ENCODE measurements at regions not wholly inside any gene's neighbourhood (a gene's known extent, or its start where the extent isn't known, plus 50 kb on each side); places are given as distances from the start of the nearest gene placed in this dataset.
"Not testable (repeated sequence)": the region's sequence is repeated elsewhere in the genome, so short reads cannot be mapped to it uniquely, and the experiment has no call there.

DNA sequence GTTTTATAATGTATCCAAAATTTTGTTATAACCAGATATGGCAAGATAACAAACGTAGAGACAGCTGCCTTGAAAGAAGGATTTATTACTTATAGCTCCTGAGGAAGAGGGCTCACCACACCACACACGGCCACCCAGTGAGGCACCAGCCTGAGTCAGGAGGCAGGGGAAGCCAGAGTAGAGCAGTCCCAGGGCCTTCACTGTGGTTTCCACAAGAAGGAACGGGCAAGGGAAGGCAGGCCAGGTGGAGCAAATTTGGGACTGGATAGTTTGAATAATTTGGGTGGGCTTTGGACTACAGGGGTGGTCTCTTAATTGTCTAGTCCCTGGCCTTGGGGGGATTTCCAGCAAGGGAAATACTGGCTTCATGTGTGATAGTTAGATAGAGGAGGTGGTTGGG, 72.5 kb downstream of the RRAGC start:
- no peak for DNase-seq

DNA sequence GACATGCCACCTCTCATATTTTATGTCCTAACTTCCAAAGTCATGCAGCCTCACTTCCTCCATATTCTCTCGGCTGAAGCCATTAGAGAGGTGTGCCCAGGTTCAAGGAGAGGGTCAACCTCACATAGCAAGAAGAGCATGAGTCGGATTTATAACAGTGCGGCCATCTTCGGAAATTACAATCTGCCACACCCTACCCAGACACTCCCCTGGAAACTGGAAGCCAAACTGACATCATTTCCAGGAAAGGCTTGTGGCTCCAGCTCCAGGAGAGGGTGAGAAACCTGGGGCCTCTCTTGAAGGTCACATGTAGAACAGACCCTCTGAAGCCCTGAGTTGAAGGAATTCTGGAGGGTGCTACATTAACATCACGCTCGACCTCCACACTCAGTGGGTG, 73.5 kb downstream of the RRAGC start:
- DNase-seq, result no peak

DNA sequence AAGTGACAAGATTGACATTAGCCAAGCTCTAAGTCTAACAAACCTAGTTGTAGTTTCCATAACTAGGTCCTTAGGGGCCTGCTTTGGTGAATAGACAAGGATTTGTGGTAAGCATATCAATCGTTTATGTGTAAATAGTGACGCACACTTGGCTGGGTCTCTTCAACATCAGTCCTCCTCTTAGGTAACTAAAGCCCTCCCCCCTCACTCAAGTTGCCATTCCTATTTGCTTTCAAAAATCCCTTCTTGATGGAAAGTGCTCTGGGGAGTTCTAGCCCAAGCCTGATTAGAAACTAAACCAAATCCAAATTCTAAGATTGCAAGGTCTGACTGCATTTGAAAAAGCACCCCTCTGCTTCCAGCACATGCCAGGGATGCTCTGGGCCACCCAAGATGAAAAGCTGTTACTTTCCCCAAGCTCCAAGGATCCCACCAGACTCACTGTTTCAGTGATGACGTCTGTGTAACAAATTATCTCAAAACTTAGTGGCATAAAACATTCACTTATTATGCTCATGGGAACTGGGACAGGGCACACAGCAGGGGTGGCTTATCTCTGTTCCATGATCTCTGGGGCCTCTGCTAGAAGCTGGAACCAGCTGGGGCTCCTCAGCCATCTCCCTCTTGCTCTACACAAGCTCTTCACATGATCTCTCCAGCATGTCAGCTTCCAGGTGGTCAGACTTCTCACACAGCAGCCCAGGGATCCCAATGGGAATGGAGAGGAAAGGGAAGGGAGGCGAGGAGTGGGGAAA, 74.1 kb downstream of the RRAGC start:
- no peak for DNase-seq

DNA sequence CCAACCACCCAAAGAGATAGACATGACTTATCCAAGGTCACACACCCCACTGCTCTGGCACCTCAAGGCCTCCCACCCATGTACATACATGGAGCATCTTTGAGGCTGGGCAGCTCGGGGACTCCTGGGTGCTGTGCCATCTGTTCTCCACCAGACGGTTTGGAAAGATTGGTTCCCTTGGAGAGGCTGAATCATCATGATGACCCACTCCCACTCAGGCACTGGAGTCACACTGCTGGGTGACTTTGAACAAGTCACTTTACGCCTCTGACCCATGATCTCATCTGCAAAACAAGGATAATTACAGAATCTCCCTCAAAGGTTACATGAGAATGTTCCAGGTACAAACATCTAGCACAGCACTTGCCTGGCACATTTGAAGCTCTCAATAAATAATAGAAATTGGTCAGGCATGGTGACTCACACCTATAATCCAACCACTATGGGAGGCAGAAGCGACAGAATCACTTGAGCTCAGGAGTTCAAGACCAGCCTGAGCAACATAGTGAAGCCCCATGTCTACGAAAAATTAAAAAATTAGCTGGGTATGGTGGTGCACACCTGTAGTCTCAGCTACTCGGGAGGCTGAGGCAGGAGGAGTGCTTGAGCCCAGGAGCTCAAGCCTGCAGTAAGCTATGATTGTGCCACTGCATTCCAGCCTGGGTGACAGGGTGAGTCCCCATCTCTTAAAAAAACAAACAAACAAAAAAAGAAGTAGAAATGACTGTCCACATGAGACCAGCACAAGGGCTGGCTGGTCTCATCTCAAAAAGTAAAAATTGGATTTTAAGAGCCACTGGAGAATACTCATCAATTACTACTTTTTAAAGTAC, 74.9 kb downstream of the RRAGC start:
- no peak for DNase-seq

DNA sequence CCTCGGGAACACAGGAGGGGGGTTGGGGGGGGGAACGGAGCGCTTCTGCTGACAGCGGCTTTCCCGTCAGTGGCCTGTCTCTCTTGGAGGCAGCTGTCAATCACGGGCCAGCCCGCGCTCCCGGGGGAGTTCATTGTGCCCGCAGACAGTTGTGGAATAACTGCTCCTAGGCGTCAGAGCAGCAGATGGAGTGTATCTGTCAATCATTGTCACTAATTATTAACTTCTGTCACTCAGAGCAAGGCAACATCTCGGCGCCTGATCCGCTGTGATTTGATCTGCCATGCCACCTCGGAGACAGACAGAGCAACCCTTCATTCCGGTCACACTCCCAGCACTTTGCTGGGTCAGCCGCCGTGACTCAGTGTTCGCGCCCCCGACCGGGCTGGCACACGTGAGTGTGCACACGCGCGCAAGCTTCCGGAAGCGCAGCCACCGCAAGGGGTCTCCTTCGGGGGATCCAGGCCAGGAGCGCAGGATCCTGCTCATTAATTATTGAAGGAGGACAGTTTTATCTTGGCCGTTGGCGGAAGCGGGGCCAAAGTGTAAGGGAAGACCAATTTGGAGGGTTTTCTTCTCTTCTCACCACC, 75.8 kb downstream of the RRAGC start:
- no peak for DNase-seq

DNA sequence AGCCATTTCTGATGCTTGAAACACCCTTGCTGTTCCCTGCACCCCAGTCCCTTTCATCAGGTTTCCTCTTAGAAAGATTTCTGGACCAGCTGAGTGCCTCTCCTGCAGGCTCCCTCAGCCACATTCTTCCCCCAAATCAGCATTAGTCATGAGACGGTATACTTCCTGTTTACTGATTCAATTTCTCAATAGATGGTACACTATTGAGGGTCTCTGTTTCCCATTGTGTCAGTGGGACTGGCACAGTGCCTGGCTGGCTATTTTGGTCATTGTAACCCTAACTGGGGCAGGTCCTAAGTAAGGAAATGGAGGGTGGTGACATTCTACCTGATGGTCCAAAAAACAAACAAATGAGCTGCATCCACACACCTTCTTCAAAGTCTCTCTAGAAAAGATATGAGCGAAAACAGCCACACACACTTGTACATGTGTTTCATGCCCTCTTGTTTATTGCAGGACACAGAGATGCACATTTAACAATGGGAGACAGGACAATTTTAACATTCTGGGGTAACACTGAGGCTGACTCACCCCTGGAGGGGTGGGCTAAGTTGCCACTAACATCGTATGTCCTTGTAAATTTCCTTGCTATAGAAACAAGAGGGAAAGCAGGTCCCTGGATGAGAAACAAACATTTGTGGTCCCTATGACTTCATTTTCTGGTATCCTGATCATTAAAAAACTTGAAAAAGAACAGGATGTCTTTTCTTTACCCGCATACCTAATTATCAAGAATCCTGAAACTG, 77.5 kb downstream of the RRAGC start:
- no peak for DNase-seq

DNA sequence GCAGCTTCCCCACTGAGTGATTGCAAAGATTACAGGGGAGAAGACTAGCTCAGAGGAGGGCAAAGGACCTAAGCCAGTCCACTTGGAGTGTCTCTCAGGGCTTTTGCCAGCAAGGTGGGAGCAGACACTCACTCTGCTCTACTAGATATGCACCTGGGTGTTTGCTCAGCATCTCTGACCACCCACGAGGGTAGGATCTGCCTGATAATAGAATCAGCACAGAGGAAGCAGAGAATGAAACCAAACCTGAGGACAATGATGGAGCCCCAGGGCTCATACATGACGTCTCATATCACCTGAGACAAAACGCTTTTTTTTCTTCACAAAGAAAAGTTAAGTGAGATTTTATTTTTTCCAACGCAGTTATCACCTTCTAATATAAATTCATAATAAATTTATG, 79.4 kb downstream of the RRAGC start:
- no peak for DNase-seq

DNA sequence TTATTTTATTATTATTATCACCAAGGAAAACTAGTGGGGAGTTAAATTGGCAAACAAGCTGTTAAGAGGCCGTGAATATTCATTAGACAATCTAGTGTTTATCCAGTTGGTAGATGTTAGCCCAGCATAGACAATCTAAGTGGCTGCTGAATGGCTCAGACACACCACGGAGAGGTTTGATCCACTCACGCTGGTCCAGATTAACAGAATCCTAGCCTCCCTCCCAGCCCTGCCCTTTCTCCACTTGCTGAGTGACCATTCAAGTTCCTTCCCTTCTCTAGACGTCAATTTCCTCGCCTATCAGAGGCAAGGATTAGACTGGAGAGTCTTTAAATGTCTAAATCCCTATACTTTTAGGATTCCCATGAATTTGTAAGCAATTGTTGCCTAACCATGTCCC, 80.1 kb downstream of the RRAGC start:
- DNase-seq, result no peak

DNA sequence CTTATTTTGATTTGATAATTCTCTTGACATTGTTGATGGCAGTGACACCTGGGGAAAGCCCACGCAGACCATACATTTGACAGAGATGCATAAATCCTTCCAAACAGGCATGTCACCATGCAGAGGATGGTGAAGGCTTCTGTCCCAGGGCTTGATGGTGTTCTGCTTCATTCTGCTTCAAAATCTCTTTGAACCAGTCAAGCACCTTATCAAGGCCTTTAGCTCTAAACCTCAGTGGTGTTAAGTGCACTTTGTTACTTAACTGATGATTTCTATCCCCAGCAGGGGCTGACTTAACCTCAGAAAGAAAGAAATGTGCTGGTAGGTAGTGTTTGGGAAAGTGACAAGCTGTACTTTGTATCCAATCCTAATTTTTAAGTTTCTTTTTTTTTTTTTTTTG, 81.1 kb downstream of the RRAGC start:
- no peak for DNase-seq

DNA sequence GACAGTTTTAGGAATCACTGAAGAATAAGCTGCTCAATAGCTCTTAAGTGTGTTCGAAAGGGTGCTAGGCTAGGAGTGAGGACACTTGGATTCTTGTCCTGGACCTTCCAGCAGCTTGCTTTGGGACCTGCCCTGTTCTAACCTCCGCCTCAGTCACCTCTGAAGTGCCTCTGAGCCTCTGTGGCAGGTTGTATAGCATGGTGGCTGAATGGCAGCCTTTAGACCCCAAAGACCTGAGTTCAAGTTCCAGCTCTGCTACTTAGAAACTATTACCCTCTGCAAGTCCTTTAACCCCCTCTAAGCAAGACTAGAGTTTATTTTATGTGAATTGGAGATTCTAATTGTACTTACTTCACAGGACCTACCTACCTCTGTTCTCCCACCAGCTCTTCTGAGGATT, 81.5 kb downstream of the RRAGC start:
- no peak for DNase-seq

DNA sequence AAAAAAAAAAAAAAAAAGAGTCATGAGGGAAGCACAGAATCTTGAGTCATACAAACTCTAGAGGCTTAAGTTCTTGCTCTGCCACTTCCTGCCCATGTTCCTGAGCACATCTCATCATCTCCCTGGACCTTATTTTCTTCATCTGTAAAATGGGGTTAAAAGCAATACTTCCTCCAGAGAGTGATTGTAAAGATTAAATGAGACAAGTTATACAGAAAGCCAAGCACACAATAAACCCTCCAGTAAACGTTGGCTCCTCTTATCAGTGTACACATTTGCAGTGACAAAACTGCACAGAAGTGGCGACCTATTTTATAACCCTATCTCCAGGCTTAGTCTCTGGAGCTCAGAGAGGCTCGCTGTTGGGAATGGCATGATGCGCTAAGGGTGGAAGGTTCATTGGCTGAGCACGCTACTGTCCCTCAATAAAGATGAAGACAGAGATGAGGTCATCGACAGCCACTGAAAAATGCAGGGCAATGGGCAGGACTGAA, 82.1 kb downstream of the RRAGC start:
- no peak for DNase-seq

DNA sequence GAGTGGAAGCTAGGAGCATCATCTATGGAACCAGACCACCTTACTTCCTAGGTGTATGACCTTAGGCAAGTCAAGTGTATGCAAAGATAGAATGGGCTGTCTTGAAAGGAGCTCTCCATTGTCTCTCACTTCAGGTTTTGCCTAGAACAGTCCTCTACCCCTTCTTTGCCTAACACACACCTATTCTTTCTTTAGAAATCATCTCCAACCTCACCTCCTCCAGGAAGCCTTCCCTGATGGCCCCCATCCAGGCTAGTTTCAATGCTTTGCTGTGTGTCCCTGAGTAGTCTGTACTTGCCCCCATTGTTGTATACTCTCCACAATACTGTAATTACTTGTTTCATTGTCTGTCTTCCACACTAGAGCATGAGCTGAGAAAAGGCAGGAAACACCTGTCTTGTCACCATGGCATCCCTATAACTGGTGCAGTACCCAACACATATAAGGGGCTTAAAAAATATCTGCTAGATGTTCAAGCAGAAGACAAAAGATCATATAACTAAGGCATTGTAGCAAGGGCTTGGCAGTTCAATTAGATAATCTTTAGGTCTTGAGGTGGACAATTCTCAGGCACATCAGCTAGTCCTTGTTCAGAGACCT, 83.0 kb downstream of the RRAGC start:
- DNase-seq, result no peak

DNA sequence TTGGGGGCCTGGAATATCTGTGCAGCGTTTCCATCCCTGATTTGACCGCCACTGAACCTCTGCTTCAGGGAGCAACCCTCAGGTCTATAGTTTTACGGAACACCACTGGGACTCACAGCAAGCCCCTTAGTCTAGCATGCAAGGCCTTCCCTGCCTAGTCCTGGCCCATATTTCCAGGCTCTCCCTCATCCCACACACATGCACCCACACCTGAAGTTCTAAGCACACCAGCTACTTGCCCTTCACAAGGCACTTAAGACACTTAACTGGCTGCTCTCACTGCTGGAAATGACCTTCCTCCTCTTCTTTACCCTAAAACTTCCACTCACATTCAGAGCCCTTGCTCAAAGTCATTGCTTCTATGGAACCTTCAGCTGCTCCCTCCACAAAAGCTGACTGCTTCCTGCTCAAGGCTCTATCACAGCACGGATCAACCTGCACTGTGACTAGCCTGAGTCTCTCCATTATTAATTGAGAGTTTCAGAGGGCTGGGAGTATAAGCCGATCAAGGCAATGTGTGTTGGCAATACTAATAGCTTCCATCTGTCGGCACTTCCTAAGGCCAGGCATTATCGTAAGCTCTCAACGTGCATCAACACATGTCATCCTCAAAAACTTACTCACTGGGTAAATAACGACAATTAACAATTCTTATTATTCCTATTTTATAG, 84.3 kb downstream of the RRAGC start:
- DNase-seq, result no peak

DNA sequence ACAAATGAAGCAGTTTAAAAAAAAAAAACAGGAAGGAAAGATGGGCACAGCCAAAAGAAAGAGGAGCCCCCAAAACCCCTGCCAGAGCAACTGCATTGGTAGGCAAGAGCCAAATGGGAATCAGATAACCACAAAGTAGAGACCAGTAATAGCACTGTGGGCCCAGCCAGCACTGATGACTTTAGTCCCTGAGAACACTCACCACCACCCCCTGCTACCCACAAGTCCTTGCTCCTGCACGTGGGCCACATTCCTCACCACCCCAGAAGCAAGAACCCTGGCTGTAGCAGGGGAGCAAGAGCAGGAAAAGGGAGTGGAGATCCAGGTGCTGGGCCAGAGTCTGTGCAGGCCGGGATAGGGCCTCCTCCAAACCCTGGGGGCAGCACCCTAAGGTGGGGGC, 86.1 kb downstream of the RRAGC start:
- DNase-seq, result no peak

DNA sequence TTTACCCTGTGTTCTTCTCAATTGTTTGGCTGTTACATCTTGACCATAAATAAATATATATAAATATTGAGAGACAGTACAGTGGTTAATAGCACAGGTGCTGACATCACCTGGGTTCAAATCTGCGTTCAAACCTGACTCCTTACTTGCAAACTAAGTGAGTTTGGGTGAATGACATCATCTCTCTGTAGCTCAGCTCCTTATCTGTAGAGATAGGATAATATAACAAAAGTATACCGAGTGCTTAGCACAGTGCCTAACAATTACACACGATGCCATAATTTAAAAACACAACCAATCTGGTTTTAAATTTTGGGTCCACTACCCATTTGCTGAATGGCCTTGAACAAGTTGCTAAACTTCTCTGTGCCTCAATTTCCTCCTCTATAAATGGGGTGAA, 86.6 kb downstream of the RRAGC start:
- DNase-seq, result no peak

DNA sequence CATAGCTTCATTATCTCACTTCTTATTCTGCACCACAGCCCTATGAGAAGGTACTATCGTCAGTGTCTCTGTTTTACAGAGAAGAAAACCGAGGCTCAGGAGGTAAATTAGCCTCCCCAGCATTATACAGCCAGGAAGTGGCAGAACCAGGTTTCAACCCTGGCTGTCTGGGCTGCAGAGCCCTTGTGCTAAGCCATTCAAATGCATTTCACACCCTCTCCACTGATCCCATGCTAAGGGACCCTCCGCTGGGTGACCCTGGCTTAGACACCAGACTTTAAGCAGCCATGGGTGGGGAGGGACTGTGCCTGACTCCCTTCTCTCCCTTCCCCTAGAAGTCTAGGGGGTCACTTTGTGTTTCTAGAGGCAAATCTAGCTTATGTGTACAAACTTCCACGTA, 87.5 kb downstream of the RRAGC start:
- DNase-seq, result no peak

DNA sequence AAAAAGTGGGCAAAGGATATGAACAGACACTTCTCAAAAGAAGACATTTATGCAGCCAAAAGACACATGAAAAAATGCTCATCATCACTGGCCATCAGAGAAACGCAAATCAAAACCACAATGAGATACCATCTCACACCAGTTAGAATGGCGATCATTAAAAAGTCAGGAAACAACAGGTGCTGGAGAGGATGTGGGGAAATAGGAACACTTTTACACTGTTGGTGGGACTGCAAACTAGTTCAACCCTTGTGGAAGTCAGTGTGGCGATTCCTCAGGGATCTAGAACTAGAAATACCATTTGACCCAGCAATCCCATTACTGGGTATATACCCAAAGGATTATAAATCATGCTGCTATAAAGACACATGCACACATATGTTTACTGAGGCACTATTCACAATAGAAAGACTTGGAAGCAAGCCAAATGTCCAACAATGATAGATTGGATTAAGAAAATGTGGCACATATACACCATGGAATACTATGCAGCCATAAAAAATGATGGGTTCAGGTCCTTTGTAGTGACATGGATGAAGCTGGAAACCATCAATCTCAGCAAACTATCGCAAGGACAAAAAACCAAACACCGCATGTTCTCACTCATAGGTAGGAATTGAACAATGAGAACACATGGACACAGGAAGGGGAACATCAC, 88.9 kb downstream of the RRAGC start:
- not testable (repeated sequence) for DNase-seq

DNA sequence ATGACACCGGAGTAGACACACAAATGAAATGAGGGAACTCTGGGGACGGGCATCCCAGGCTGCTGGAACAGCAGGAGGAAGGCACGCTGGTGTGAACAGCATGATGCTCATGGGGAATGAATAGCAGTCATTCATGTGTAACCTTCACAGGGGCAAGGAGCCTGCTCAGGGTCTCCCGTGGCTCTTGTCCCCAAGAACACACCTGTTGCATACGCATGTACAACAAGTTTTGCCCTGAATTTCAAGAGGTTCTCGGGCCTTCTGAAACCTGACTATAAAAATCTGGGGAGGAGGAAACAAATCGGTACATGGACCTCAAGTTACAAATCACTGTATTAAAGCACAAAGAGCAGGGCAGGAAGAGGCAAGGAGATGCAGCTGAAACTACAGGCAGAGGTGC, 93.4 kb downstream of the RRAGC start:
- no peak for DNase-seq

DNA sequence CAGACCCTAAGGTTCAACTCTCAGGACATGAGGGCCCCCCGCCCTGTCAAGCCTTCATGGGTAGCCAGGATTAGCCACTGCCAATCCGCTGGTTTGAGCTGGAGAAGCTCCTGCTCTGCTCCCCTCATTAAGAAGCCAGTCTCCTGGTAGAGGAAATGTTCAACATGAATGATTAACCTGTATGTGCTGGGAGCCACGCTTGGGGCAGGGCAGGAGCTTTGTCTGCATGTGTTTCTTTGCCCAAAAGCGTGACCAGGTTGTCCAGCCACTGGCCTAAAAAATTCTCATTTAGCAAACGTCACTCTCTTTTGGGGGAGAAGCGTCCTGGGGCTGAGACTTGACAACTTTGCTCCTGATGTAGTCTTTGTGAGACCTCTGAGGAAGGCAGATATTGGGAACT, 96.5 kb downstream of the RRAGC start:
- no peak for DNase-seq

DNA sequence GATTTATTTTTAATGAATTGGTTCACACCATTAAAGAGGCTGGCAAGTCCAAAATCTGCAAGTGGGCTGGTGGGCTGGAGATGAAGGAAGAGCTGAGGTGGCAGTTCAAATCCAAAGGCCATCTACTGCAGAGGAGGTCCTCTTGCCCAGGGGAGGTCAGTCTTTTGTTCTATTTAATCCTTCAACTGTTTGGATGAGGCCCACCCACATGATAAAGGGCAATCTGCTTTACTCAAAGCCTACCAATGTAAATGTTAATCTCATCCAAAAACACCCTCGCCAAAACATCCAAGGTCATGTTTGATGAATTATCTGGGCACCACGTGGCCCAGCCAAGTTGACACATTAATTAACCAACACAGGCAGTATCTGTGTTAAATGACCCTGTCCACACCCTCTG, 99.0 kb downstream of the RRAGC start:
- DNase-seq, result no peak

DNA sequence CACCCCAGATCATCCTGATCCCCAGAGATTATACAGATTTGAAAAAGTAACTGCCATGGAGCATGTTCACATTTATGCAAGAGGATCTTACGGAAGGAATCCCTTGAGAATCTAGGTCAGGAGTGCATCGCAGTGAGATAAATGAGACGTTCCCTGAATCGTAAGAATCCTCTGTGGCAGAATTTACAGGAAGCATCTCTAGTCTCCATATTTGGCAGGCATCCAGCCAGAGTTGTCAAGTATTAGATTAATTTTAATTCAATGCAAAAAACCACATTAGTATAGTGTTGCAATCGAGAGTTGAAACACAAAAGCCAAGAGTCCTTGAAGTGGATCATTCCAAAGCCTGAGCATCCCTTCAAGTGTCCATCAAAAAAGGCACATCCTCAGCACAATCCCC, 100.8 kb downstream of the RRAGC start:
- DNase-seq, result no peak

Measured in activated effector memory CD4-positive, alpha-beta T cell treated with Interleukin-2 at 50 U/mL for 16 hours (primary cell).